MCF 10A (cell line): ENCODE measurements at regions not wholly inside any gene's neighbourhood (a gene's known extent, or its start where the extent isn't known, plus 50 kb on each side); places are given as distances from the start of the nearest gene placed in this dataset.

Source experiments
- BruUV-seq: library from RNA; stranded (reverse); fragments of 400-500 nt; replicated peaks from 2 replicates; lab custom pipeline; 2021; lab: Mats Ljungman, UMichigan
- CTCF ChIA-PET: fragments of 300-600 bp; sonication (Branson Sonifier 250); formaldehyde crosslinking; extraction: SDS; loops from one replicate; lab custom pipeline; 2021; ENCODE audit warnings: antibody characterized with exemption, inconsistent platforms; lab: Yijun Ruan, JAX
- POLR2A ChIA-PET: fragments of 300-600, 350-650 bp; sonication (Branson Sonifier 250); formaldehyde crosslinking; extraction: SDS; loops from one replicate; lab custom pipeline; 2020; ENCODE audit warnings: antibody characterized with exemption, inconsistent platforms; lab: Yijun Ruan, JAX
- DNase-seq: peaks from one replicate; pipeline ENCODE4 v3.0.0-alpha.2; 2018; ENCODE audit not compliant: unreplicated experiment
- H3K27ac Mint-ChIP-seq: one replicate; pipeline ENCODE4 v1.8.0; 2022; ENCODE audit warnings: mild to moderate bottlenecking, low read depth, mixed read lengths; ENCODE audit not compliant: unreplicated experiment
- H3K27me3 Mint-ChIP-seq: one replicate; pipeline ENCODE4 v1.8.0; 2022; ENCODE audit warnings: mixed read lengths; ENCODE audit not compliant: insufficient read depth, unreplicated experiment
- H3K36me3 Mint-ChIP-seq: one replicate; pipeline ENCODE4 v1.8.0; 2022; ENCODE audit warnings: mild to moderate bottlenecking, moderate library complexity, mixed read lengths; ENCODE audit not compliant: insufficient read depth, unreplicated experiment
- H3K4me1 Mint-ChIP-seq: one replicate; pipeline ENCODE4 v1.8.0; 2022; ENCODE audit warnings: mixed read lengths; ENCODE audit not compliant: insufficient read depth, unreplicated experiment
- H3K4me3 Mint-ChIP-seq: one replicate; pipeline ENCODE4 v1.8.0; 2022; ENCODE audit warnings: mild to moderate bottlenecking, moderate library complexity, mixed read lengths; ENCODE audit not compliant: unreplicated experiment
- H3K9me3 Mint-ChIP-seq: one replicate; pipeline ENCODE4 v1.8.0; 2022; ENCODE audit warnings: mixed read lengths; ENCODE audit not compliant: unreplicated experiment
- CTCF ChIP-seq: fragments of 200-600 bp; IDR thresholded peaks from one replicate; pipeline ENCODE4 v1.8.0; 2022; ENCODE audit warnings: antibody characterized with exemption, mild to moderate bottlenecking; ENCODE audit not compliant: unreplicated experiment
- intact Hi-C: fragments of 100-400 bp; cut with micrococcal nuclease; formaldehyde crosslinking; loops from 2 replicates; pipeline ENCODE4 v1.14.1; 2022

- no peak overlapping the region for H3K4me3 Mint-ChIP-seq
- no peak for DNase-seq
- intact Hi-C loops: no loop called here
- H3K27me3 Mint-ChIP-seq: peaks cover 27% of the 10 kb centered on the region
- TF ChIP-seq CTCF: no peak
- no peak overlapping the region for H3K27ac Mint-ChIP-seq
- H3K9me3 Mint-ChIP-seq: no peaks in the 10 kb centered on the region
- CTCF ChIA-PET: interaction anchor here (0.8 kb wide), 1 partner anchor 14 kb away, joined by 5 read pairs; no protein-coding TSS in a partner anchor
- H3K4me1 Mint-ChIP-seq: no peaks in the 10 kb centered on the region
- no peaks in the 10 kb centered on the region for H3K36me3 Mint-ChIP-seq
- BruUV-seq: no TSS peak
- POLR2A ChIA-PET: no interaction called here
These were observed 151.5 kb upstream of the RXFP2 start for GRCh38 chr13:31587698-31588266.

GRCh38 chr13:31588316-31588715 lies 151.0 kb upstream of the RXFP2 start:
- BruUV-seq: no TSS peak
- intact Hi-C loops: no loop called here

DNA sequence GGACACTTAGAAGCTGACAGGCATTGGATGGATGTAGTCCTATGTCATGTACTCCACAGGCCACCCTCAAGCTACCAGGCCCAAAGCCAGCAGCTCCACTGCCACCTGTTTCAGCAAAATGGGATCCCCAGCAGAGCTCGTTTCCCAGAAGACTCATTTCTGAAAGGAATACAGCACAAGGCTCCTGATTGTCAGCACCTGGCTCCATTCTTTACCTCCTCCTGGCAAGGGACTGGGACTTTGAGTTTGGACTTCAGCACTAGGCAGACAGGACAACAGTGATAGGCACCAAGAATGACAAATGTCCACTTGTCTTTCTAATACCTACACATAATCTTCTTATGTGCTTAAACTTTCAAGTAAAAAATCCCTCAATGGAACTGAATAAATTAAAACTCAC lies 150.4 kb upstream of the RXFP2 start:
- H3K36me3 Mint-ChIP-seq: no peaks in the 10 kb centered on the region
- TF ChIP-seq CTCF: no peak
- intact Hi-C loops: no loop called here
- no peak overlapping the region for H3K4me3 Mint-ChIP-seq
- no peak overlapping the region for H3K27ac Mint-ChIP-seq
- no peaks in the 10 kb centered on the region for H3K4me1 Mint-ChIP-seq
- peaks cover 39% of the 10 kb centered on the region for H3K27me3 Mint-ChIP-seq
- no peak for DNase-seq
- peaks cover 9% of the 10 kb centered on the region for H3K9me3 Mint-ChIP-seq
- BruUV-seq: no TSS peak
- POLR2A ChIA-PET: no interaction called here
- CTCF ChIA-PET: no interaction called here

More at GRCh38 chr13:31588316-31588715, 151.0 kb upstream of the RXFP2 start:
- Mint-ChIP-seq H3K27me3 (peaks cover 33% of the 10 kb centered on the region), H3K4me3 (no peak overlapping the region), H3K9me3 (peaks cover 3% of the 10 kb centered on the region), H3K4me1 (no peaks in the 10 kb centered on the region), H3K27ac (no peak overlapping the region), H3K36me3 (no peaks in the 10 kb centered on the region)
- DNase-seq: no peak
- TF ChIP-seq CTCF: no peak
- ChIA-PET CTCF (interaction anchor here (0.8 kb wide), 1 partner anchor 15 kb away, joined by 5 read pairs; no protein-coding TSS in a partner anchor), POLR2A (no interaction called here)

GRCh38 chr13:31591642-31592233 lies 147.6 kb upstream of the RXFP2 start:
- H3K36me3 Mint-ChIP-seq: no peaks in the 10 kb centered on the region
- H3K27ac Mint-ChIP-seq: no peak overlapping the region
- POLR2A ChIA-PET: no interaction called here

More at GRCh38 chr13:31591642-31592233, 147.6 kb upstream of the RXFP2 start:
- Mint-ChIP-seq H3K9me3 (peaks cover 10% of the 10 kb centered on the region), H3K27me3 (peaks cover 29% of the 10 kb centered on the region), H3K4me3 (no peak overlapping the region), H3K4me1 (no peaks in the 10 kb centered on the region)
- DNase-seq: no peak
- CTCF ChIA-PET: interaction anchor here (0.5 kb wide), 1 partner anchor 363 kb away, joined by 3 read pairs; no protein-coding TSS in a partner anchor
- no peak for TF ChIP-seq CTCF
- intact Hi-C loops: no loop called here
- BruUV-seq: no TSS peak
